Spleen (tissue), 7 donors: ENCODE measurements at regions not wholly inside any gene's neighbourhood (a gene's known extent, or its start where the extent isn't known, plus 50 kb on each side); places are given as distances from the start of the nearest gene placed in this dataset.

ENCODE experiments used
- POLR2A ChIP-seq, 3 donors: fragments of 450-650 bp; IDR thresholded peaks; one replicate each; pipeline ENCODE4 v1.5.1; 2017; ENCODE audit warnings: antibody characterized with exemption in 3 of 3, mild to moderate bottlenecking in 1 of 3
- POLR2AphosphoS5 ChIP-seq, 3 donors: sonication (generic); formaldehyde crosslinking; IDR thresholded peaks; one replicate each; pipeline ENCODE4 v1.5.1; 2017; ENCODE audit warnings: antibody characterized with exemption in 3 of 3
- TF ChIP-seq, protein P1 (sequence below), 11 experiments: fragments of 200-600 bp in 7 of 11; fragments of 450-650 bp in 4 of 11; sonication (generic) in 4 of 11; IDR thresholded peaks in 8 of 11; conservative IDR thresholded peaks in 3 of 11; 1 replicate in 7 of 11; 2 replicates in 4 of 11; pipeline versions ENCODE4 v1.4.0 to v1.8.0; 2016 to 2021; ENCODE audit warnings: antibody characterized with exemption in 11 of 11, inconsistent platforms in 4 of 11, mild to moderate bottlenecking in 1 of 11
- donor health status: DM: no; HTN: no; CAD: no; lungs with moderate emphysema.
- donor health status: DM: no; HTN: no; CAD: no.
- donor health status: DM: no; HTN: no; CAD: no.

DNA sequence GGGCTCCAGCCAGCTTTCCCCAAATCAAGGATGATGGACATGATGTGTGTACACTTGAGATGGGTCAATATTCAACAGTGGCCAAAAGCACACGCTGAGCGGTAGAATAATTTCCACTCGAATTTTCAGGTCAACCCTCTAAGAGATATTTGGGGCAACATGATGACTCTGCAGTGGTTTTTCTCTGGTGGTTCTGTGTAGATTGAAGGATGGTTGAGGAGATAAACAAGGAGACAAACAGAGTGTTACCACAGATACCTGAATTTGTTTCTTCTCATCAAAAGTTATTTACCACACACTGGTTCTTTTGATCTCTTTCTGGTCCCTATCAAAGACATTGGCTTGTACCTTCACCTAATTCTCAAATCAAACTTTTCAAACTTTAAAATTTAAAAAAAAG, 242.0 kb downstream of the ETS1 start:
- TF ChIP-seq POLR2A (IDR thresholded peaks at IDR 0.05) (no peak), POLR2AphosphoS5 (IDR thresholded peaks at IDR 0.05) (no peak)
- TF ChIP-seq, protein P1, sequence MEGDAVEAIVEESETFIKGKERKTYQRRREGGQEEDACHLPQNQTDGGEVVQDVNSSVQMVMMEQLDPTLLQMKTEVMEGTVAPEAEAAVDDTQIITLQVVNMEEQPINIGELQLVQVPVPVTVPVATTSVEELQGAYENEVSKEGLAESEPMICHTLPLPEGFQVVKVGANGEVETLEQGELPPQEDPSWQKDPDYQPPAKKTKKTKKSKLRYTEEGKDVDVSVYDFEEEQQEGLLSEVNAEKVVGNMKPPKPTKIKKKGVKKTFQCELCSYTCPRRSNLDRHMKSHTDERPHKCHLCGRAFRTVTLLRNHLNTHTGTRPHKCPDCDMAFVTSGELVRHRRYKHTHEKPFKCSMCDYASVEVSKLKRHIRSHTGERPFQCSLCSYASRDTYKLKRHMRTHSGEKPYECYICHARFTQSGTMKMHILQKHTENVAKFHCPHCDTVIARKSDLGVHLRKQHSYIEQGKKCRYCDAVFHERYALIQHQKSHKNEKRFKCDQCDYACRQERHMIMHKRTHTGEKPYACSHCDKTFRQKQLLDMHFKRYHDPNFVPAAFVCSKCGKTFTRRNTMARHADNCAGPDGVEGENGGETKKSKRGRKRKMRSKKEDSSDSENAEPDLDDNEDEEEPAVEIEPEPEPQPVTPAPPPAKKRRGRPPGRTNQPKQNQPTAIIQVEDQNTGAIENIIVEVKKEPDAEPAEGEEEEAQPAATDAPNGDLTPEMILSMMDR (IDR thresholded peaks at IDR 0.05 in 8 of 11, conservative IDR thresholded peaks at IDR 0.05 in 3 of 11) = no peak
